AG09319 (cell line): ENCODE measurements at regions not wholly inside any gene's neighbourhood (a gene's known extent, or its start where the extent isn't known, plus 50 kb on each side); places are given as distances from the start of the nearest gene placed in this dataset.

Source experiments
- DNase-seq: peaks from one replicate; pipeline ENCODE4 v3.0.0-alpha.2; 2010; ENCODE audit warnings: low read depth; ENCODE audit errors: extremely low read depth
- TF ChIP-seq, protein P1 (sequence below): IDR thresholded peaks from 2 replicates; pipeline ENCODE4 v1.5.1; 2011; ENCODE audit warnings: low read depth, mild to moderate bottlenecking, inconsistent platforms, low read length, moderate library complexity

DNA sequence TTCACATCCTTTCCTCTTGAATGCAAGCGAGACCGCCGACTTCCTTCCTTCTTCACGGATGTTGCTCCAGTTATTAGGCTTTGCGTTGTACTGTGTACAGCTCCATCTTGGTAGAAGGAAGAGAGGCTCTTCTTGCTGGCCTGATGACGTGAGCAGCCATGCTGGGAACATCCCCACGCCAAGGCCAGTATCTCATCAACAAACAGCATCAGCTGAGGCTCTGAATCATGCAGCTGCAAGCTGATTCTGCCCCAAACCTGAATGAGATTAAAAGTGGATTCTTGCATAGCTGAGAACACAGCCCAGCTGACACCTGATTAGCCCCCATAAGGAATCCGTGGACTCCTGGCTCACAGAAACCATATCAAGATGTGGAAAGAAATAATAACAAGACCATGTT is 809.6 kb downstream of the EFNB2 start:
- TF ChIP-seq, protein P1, sequence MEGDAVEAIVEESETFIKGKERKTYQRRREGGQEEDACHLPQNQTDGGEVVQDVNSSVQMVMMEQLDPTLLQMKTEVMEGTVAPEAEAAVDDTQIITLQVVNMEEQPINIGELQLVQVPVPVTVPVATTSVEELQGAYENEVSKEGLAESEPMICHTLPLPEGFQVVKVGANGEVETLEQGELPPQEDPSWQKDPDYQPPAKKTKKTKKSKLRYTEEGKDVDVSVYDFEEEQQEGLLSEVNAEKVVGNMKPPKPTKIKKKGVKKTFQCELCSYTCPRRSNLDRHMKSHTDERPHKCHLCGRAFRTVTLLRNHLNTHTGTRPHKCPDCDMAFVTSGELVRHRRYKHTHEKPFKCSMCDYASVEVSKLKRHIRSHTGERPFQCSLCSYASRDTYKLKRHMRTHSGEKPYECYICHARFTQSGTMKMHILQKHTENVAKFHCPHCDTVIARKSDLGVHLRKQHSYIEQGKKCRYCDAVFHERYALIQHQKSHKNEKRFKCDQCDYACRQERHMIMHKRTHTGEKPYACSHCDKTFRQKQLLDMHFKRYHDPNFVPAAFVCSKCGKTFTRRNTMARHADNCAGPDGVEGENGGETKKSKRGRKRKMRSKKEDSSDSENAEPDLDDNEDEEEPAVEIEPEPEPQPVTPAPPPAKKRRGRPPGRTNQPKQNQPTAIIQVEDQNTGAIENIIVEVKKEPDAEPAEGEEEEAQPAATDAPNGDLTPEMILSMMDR, result no peak
- no peak for DNase-seq

DNA sequence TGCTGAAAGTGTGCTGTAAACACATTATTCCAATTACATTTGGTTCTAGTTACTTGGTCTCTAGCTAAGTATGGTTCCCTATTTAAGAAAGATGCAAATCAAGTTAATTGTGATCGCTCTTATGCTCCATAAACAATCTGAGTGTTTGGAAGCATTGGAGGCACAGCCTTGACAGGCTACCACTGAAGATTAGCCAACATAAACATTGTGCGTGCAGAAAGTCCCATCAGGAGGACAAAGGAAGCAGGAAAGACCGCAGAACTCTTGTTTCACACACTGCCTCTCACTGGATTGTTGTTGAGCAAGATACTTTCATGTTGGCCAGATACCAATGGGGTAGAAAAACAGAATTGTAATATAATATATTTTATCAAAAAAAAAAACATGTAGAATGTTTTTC is 814.4 kb downstream of the EFNB2 start:
- TF ChIP-seq, protein P1, result no peak
- no peak for DNase-seq

DNA sequence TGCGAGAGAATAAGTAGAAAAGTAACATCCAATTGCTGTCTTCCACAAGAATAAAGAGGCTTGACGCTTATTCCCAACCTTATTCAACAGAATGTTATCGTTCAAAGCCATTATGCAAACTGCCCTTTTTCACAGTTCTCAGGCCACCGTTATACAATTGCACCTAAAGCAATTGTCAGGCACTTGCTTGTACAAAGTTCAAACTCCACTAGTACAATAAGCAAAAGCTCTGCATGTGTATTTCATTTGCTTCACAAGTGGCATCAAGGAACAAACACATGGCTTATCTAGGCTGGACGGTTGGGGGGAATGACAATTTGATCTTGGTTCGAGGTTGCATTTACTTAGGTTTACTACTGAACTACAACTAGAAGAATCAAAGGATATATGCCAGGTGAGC is 815.6 kb downstream of the EFNB2 start:
- TF ChIP-seq, protein P1, result no peak
- DNase-seq, result no peak

DNA sequence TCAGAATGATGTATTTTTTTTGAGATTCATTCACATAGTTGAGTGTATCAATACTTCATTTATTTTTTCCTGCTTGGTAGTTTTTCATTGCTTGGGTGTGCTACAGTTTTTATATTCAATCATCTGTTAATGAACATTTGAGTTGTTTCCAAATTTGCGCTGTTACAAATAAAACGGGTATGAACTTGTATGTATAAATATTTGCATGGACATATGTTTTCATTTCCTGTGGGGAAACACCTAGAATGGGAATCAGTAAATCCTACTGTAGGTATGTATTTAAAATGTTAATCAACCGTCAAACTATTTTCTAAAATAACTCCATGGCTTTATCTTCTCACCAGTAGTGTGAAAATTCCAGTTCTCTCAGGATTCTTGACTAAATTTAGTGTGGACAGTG is 826.3 kb downstream of the EFNB2 start:
- no peak for DNase-seq
- TF ChIP-seq, protein P1, result no peak

DNA sequence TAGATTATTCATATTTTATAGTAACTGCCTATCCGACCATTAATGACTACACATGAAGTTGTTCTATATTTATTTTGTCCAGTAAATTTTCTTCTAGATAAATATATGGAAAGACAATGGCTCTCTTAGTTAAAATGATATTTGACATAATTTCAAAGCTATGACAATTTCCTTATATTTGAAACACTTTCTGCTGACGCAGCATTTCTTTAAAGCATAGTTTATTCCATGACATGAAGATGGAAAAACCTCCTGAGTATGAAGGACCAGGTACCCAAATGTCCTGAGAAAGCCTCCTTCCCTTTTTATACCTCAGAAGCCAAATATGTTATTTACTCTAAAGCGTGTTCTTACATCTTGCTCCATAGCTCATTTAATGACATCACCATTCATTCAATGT is 831.6 kb downstream of the EFNB2 start:
- no peak for DNase-seq
- TF ChIP-seq, protein P1, result no peak

DNA sequence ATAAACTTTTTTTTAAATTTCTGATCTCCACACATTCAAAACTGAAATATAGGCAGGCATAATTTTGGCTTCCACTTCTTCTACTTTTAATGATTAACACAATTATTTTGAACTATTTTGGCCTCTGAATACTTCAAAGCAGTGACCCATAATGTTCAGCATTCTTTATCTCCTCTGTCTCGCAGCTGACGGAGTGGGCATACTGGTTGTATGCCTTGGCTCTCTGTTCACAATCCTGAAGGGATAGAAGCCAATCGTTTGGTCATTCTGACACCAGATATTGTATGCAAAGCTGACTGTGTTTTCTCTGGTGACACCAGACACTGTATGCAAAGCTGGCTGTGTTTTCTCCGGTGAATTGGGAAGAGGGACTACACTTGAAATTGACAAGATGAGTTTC is 833.0 kb downstream of the EFNB2 start:
- TF ChIP-seq, protein P1, result no peak
- no peak for DNase-seq

DNA sequence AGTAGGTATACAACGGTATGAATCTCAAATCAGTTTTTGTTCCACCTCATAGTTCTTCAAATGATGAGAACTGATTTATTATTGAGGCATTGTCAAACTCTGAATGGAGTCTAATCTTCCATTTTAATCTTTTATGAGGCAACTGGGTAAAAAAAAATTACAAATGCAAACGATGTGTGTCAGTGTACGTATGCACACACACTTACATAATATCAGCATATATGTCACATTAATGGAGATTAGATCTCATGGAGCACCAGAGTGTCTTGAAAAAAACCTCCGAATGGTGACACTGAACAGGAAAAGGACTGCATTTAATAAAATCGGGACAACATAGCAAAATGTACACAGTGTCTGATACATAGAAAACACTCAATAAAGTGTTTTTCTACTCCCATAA is 842.7 kb downstream of the EFNB2 start:
- no peak for DNase-seq
- TF ChIP-seq, protein P1, result no peak
